ENCODE measurements at regions not wholly inside any gene's neighbourhood (a gene's known extent, or its start where the extent isn't known, plus 50 kb on each side); places are given as distances from the start of the nearest gene placed in this dataset.

GRCh38 chr2:184370954-184371353, 227.4 kb upstream of the ZNF804A start:
- Histone ChIP-seq H3K36me3 (ENCODE audit: control insufficient read depth, insufficient read depth, low read length) (no peaks in the 10 kb centered on the region), H3K4me1 (replicated peaks in 1 of 2; ENCODE audit: control insufficient read depth in 2 of 2, insufficient read depth in 2 of 2, low read length in 2 of 2) (no peaks in the 10 kb centered on the region), H3K4me2 (ENCODE audit: insufficient read depth, low read length) (no peak overlapping the region), H3K9me3 (replicated peaks; ENCODE audit: control insufficient read depth, insufficient read depth, low read depth, low read length) (peaks cover 2% of the 10 kb centered on the region; the same call in 1 of the 2 replicates), H3K9ac (ENCODE audit: insufficient read depth in 1 of 2, low read depth in 2 of 2, low read length in 2 of 2) (no peak overlapping the region), H4K20me1 (replicated peaks; ENCODE audit: control insufficient read depth, insufficient read depth, low read length) (no peaks in the 10 kb centered on the region), H3K9me1 (ENCODE audit: control insufficient read depth, insufficient read depth, low read length) (no peaks in the 10 kb centered on the region), H3K27ac (ENCODE audit: extremely low read depth, low read depth, low read length) (no peak overlapping the region), H2AFZ (ENCODE audit: low read depth, low read length) (no peak overlapping the region), H3K79me2 (ENCODE audit: control insufficient read depth, insufficient read depth, low read length) (no peaks in the 10 kb centered on the region), H3K27me3 (ENCODE audit: control insufficient read depth in 2 of 2, insufficient read depth in 2 of 2, low read length in 2 of 2) (no peaks in the 10 kb centered on the region), H3K4me3 (no peak overlapping the region)
- TF ChIP-seq ZNF445 (CRISPR knock-in tag; IDR thresholded peaks at IDR 0.05; ENCODE audit: low read depth) (no peak), ZNF133 (CRISPR knock-in tag; IDR thresholded peaks at IDR 0.05) (no peak), FOXK2 (conservative IDR thresholded peaks at IDR 0.05 in 1 of 2, IDR thresholded peaks at IDR 0.05 in 1 of 2; ENCODE audit: low read depth in 2 of 2) (no peak), ILK (tag; IDR thresholded peaks at IDR 0.05; ENCODE audit: borderline replicate concordance, low read depth) (no peak), FOSL1 (tag; conservative IDR thresholded peaks at IDR 0.05) (no peak), STAT5A (IDR thresholded peaks at IDR 0.05; ENCODE audit: borderline replicate concordance, low read length) (no peak), POLR2A (conservative IDR thresholded peaks at IDR 0.05) (no peak)
- FAIRE-seq: no peak
- in situ Hi-C loops (cut with MboI): no loop called here
- intact Hi-C loops (cut with micrococcal nuclease): no loop called here
- ATAC-seq: no peak
- ChIA-PET CTCF (ENCODE audit: low intra/inter-chr PET ratio) (no interaction called here), POLR2A (no interaction called here)
- no TSS peak for BruUV-seq (replicated peaks)
- no peak for DNase-seq (ENCODE audit: extremely low read depth in 1 of 4, low spot score in 3 of 4)

DNA sequence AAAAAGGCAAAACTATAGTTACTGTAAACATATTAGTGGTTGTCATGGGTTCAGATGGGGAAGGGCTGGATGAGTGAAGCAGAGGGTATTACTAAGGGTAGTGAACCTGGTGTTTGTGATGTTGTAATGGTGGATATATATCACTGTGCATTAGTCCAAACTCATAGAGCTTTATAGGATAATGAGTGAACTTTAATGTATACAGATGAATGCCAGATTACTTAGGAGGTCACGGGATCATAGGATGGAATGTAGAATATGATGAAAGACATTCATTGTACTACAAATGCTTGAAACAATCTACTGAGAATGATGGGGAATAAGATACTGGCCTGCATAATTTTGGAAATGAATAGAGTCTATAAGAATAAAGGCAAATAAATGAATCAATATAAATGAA, 226.7 kb upstream of the ZNF804A start:
- DNase-seq (ENCODE audit: extremely low read depth in 1 of 4, low spot score in 3 of 4): no peak
- H3K9ac ChIP-seq (ENCODE audit: insufficient read depth in 1 of 2, low read depth in 2 of 2, low read length in 2 of 2): no peak overlapping the region
- in situ Hi-C loops (cut with MboI): no loop called here
- H3K9me3 ChIP-seq (replicated peaks; ENCODE audit: control insufficient read depth, insufficient read depth, low read depth, low read length): peaks cover 2% of the 10 kb centered on the region; the same call in 1 of the 2 replicates
- ChIA-PET CTCF (ENCODE audit: low intra/inter-chr PET ratio) (no interaction called here), POLR2A (no interaction called here)
- TF ChIP-seq ZNF639 (CRISPR knock-in tag; conservative IDR thresholded peaks at IDR 0.05 in 1 of 2, IDR thresholded peaks at IDR 0.05 in 1 of 2): no peak
- TF ChIP-seq TCF7L2 (IDR thresholded peaks at IDR 0.05; ENCODE audit: low read depth, low read length): no peak
- TF ChIP-seq XRCC4 (IDR thresholded peaks at IDR 0.05; ENCODE audit: extremely low read depth, insufficient read depth, insufficient read length): no peak
- no peak for TF ChIP-seq GTF2F1 (IDR thresholded peaks at IDR 0.05; ENCODE audit: low read depth, low read length)
- TF ChIP-seq COPS2 (conservative IDR thresholded peaks at IDR 0.05): no peak
- no peak for TF ChIP-seq ZNF282 (CRISPR knock-in tag; IDR thresholded peaks at IDR 0.05)
- no peaks in the 10 kb centered on the region for H3K9me1 ChIP-seq (ENCODE audit: control insufficient read depth, insufficient read depth, low read length)
- no peaks in the 10 kb centered on the region for H3K4me1 ChIP-seq (replicated peaks in 1 of 2; ENCODE audit: control insufficient read depth in 2 of 2, insufficient read depth in 2 of 2, low read length in 2 of 2)
- H3K4me3 ChIP-seq: no peak overlapping the region
- no peak overlapping the region for H3K4me2 ChIP-seq (ENCODE audit: insufficient read depth, low read length)
- ATAC-seq: no peak
- FAIRE-seq: no peak
- H3K36me3 ChIP-seq (ENCODE audit: control insufficient read depth, insufficient read depth, low read length): no peaks in the 10 kb centered on the region
- no peaks in the 10 kb centered on the region for H4K20me1 ChIP-seq (replicated peaks; ENCODE audit: control insufficient read depth, insufficient read depth, low read length)
- no peak overlapping the region for H3K27ac ChIP-seq (ENCODE audit: extremely low read depth, low read depth, low read length)
- H2AFZ ChIP-seq (ENCODE audit: low read depth, low read length): no peak overlapping the region
- no peaks in the 10 kb centered on the region for H3K27me3 ChIP-seq (ENCODE audit: control insufficient read depth in 2 of 2, insufficient read depth in 2 of 2, low read length in 2 of 2)
- 8% methylated on average over 1 of the region's 1 CpG for WGBS (ENCODE audit: insufficient coverage, low coverage, missing lambda C conversion rate)
- H3K79me2 ChIP-seq (ENCODE audit: control insufficient read depth, insufficient read depth, low read length): no peaks in the 10 kb centered on the region
- intact Hi-C loops (cut with micrococcal nuclease): no loop called here
- no TSS peak for BruUV-seq (replicated peaks)
